Coronary artery (tissue), 2 donors: ENCODE measurements at regions not wholly inside any gene's neighbourhood (a gene's known extent, or its start where the extent isn't known, plus 50 kb on each side); places are given as distances from the start of the nearest gene placed in this dataset.
"Not testable (repeated sequence)": the region's sequence is repeated elsewhere in the genome, so short reads cannot be mapped to it uniquely, and the experiment has no call there.

Experiments
- DNase-seq: peaks from one replicate; pipeline ENCODE4 v3.0.0-alpha.2; 2017; ENCODE audit warnings: low spot score
- H3K27ac ChIP-seq, 2 donors: fragments of 200-600 bp; sonication (generic); one replicate each; pipeline ENCODE4 v1.5.1; 2016 to 2019
- H3K4me3 ChIP-seq: fragments of 200-600 bp; sonication (generic); 2 replicates; pipeline ENCODE4 v1.5.1; 2016; ENCODE audit warnings: mild to moderate bottlenecking, moderate library complexity
- TF ChIP-seq, protein P1 (sequence below): fragments of 200-600 bp; sonication (generic); IDR thresholded peaks from one replicate; pipeline ENCODE4 v1.5.1; 2019; ENCODE audit warnings: antibody characterized with exemption

DNA sequence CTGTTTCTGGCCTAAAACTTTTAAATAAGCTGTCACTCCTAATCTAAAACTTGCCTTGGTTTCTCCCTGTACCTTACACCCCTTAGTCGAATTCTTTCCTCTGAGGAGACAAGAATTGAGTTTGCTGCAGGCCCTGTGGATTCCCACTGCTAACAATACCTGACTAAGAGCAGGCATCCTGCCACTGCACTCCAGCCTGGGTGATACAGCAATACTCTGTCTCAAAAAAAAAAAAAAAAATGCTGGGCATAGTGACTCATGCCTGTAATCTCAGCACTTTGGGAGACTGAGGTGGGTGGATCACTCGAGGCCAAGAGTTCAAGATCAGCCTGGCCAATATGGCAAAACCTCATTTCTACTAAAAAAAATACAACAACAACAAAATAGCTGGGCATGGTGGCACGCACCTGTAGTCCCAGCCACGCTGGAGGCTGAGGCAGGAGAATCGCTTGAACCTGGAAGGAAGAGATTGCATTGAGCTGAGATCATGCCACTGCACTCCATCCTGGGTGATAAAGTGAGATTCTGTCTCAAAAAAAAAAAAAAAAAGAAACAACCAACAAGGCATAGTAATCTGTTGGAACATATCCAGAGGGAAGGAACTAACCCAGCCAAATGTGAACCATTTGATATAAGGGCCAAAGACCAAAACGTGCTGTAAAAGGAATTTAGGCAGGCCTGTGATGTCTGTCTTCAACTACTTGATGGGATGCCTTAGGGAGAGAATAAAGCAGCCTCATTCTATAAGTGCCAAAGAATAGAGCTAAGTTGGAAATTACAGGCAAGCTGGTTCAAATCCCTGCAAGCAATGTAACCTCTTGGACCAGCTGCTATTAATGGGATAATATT, 732.7 kb upstream of the AUTS2 start:
- TF ChIP-seq, protein P1, sequence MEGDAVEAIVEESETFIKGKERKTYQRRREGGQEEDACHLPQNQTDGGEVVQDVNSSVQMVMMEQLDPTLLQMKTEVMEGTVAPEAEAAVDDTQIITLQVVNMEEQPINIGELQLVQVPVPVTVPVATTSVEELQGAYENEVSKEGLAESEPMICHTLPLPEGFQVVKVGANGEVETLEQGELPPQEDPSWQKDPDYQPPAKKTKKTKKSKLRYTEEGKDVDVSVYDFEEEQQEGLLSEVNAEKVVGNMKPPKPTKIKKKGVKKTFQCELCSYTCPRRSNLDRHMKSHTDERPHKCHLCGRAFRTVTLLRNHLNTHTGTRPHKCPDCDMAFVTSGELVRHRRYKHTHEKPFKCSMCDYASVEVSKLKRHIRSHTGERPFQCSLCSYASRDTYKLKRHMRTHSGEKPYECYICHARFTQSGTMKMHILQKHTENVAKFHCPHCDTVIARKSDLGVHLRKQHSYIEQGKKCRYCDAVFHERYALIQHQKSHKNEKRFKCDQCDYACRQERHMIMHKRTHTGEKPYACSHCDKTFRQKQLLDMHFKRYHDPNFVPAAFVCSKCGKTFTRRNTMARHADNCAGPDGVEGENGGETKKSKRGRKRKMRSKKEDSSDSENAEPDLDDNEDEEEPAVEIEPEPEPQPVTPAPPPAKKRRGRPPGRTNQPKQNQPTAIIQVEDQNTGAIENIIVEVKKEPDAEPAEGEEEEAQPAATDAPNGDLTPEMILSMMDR: no peak
- no peak overlapping the region for H3K4me3 ChIP-seq
- no peak for DNase-seq
- H3K27ac ChIP-seq: no peak overlapping the region

DNA sequence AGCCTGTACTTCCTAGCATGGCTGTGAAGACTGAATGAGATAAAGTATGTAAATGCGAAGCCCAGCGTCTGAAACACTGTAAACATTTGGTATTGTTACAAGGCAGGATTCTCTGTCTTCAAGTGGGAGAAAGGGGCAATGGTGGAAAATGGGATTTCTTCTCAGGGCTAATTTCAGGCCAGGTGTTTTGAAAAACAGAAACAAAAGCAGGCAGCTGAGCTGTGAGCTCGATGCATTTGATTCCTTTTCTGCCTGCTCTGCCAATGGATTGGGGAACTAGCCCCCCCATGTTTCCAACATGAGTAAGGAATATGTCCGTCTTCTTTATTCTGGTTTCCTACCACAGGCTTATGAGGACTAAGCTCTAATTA, 732.1 kb upstream of the AUTS2 start:
- no peak overlapping the region for H3K4me3 ChIP-seq
- H3K27ac ChIP-seq: no peak overlapping the region
- DNase-seq: no peak
- TF ChIP-seq, protein P1: no peak

DNA sequence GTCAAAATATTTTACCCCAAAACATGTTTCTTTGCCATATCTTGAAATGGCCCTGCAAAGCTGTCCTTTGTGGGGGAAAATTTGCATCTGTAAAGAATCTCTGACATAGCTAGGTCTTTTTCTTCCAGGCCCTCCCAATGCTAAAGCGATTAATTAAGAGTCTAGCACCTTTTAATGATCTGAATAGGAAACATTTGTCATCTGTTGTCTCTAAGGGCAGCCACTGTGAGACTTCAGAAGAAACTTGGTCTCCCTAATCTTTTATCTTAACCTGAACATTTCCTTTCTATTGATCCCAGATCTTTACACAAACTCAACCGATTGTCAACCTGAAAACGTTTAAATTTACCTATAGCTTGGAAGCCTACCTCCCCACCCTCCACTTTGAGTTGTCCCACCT, 731.6 kb upstream of the AUTS2 start:
- DNase-seq, H3K4me3 ChIP-seq, H3K27ac ChIP-seq: not testable (repeated sequence)

DNA sequence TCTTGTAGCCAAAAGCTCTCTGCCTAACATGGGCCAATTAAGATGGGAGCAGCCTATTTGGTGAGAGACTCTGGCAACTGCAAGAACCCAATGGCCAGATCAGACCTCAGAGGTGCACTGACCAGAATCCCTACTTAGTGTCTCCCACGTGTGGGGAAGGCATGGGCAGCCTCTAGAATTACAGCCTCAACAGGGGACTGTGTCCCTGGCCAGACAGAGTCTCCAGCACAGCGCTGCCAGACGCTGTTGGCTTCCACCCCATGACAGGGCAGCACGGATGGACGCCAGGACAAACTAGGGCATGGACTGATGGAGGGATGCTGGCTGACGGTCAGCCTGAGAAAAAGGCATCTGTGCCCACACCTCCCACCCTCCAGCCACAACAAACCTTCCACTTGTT, 729.3 kb upstream of the AUTS2 start:
- no peak for DNase-seq
- TF ChIP-seq, protein P1: no peak
- no peak overlapping the region for H3K27ac ChIP-seq
- no peak overlapping the region for H3K4me3 ChIP-seq

DNA sequence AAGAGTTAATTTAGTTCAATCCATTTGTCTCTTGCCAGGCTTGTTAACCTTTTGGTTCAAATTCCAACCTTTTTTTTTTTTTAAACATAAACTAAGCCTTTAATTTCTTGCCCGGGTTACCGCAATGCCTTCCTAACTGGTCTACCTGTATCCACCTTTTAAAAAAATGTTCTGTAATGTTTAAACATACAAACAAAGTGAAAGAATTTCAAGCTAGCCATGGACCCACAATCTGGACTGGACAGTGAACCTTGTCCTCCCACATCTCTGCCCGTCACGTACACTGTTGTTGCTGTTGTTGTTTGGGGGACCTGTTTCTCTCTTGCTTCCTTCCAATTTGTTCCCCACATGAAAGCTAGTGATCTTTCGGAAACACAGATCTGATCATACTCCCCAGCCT, 724.7 kb upstream of the AUTS2 start:
- TF ChIP-seq, protein P1: no peak
- H3K4me3 ChIP-seq: no peak overlapping the region
- DNase-seq: no peak
- no peak overlapping the region for H3K27ac ChIP-seq

DNA sequence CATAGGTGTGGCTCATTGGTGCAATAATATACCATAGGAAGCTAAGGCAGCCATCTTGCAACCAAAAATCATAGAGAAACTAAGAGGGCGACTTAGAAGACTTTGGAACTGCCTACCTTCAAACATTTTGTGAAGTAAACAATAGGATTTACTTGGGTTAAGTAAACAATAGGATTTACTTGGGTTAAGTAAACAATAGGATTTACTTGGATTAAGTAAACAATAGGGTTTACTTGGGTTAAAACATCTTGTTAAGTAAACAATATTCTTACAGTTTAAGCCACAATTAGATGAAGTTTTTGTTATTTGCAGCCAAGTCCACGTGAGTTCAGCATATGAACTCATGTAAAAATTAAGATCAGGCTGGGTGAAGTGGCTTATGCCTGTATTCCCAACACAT, 722.4 kb upstream of the AUTS2 start:
- Histone ChIP-seq H3K4me3 (no peak overlapping the region), H3K27ac (no peak overlapping the region)
- TF ChIP-seq, protein P1: no peak
- DNase-seq: no peak

DNA sequence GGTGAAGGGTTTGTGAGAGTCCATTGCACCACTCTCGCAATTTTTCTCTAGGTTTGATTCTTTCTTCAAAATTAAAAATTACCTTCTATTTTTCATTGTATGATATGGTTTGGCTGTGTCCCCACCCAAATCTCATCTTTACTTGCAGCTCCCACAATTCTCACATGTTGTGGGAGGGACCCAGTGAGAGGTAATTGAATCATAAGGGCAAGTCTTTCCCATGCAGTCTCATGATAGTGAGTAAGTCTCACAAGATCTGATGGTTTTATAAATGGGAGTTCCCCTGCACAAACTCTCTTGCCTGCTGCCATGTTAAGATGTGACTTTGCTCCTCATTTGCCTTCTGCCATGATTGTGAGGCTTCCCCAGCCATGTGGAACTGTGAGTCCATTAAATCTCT, 711.2 kb upstream of the AUTS2 start:
- not testable (repeated sequence) for DNase-seq, H3K4me3 ChIP-seq, H3K27ac ChIP-seq

DNA sequence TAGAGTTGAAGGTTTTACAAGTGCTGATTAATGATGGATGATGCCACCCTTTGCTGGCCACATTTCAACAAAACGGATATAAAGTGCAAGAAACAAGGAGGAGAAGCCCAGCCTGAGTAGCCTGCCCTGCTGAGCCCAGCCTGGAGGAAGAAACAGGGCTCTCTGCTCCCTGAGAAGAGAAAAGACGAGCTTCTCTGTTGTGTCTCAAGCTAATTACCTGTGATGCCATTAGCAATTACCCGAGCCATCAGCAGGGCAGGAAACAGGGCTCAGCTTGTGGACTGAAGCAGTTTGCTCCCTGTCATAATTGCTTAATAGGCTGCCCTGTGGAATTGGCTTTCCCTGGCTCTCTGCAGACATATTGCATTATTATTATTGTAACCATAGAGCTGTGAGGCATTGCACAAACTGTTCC, 709.3 kb upstream of the AUTS2 start:
- TF ChIP-seq, protein P1: no peak
- H3K27ac ChIP-seq: no peak overlapping the region
- DNase-seq: no peak
- no peak overlapping the region for H3K4me3 ChIP-seq
